ENCODE measurements at regions not wholly inside any gene's neighbourhood (a gene's known extent, or its start where the extent isn't known, plus 50 kb on each side); places are given as distances from the start of the nearest gene placed in this dataset.

DNA sequence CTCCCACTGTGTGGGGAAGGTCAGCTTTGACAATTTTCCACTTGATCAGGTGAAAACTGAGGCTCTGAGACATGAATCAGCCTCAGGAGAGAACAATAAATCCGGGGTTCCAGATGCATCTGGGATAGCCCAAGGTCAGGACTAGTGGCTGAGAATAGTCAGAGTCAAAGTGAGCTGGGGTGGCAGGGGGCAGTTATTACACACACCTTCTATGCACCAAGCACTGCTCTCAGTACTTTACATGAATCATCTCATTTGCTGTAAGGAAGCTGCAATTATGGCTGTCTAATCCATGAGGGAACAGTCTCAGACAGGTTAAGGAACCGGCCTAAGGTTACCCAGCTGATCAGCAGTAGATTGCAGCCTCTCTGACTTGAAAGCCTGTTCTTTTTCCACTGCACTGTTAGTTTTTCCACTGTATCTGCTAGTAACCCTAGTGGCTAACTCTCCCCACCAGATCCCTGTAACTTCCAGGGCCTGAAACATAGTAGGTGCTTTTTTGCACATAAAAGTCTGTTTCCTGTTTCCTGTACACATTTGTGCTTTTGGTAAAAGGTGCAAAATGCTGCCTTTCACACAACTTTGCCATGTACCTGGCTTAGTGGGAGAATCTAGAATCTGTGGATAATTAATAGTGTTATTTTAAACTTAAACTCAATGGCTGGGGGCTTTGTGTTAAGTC is 125.9 kb downstream of the EMX2 start:
- Histone ChIP-seq H3K4ac (ENCODE audit: low read depth in 1 of 2, low read length in 2 of 2) (no peak overlapping the region), H3K79me1 (replicated peaks; ENCODE audit: low read length, poor library complexity, severe bottlenecking) (no peaks in the 10 kb centered on the region), H3K4me2 (ENCODE audit: low read length, poor library complexity, severe bottlenecking) (no peak overlapping the region), H2BK15ac (ENCODE audit: low read depth, poor library complexity, severe bottlenecking) (no peak overlapping the region), H2BK12ac (ENCODE audit: low read length in 2 of 2) (no peak overlapping the region), H3K36me3 (ENCODE audit: control insufficient read depth in 1 of 2, insufficient read depth in 2 of 2, low read depth in 1 of 2, low read length in 2 of 2) (no peaks in the 10 kb centered on the region), H3K23ac (ENCODE audit: low read length in 2 of 2) (no peak overlapping the region), H2AFZ (ENCODE audit: low read depth, low read length) (no peak overlapping the region), H3K9ac (ENCODE audit: low read length) (no peak overlapping the region), H3K4me1 (ENCODE audit: control insufficient read depth, insufficient read depth, low read depth, low read length) (no peaks in the 10 kb centered on the region), H2AK5ac (ENCODE audit: low read length, severe bottlenecking) (no peak overlapping the region), H3K4me3 (ENCODE audit: insufficient read depth in 1 of 2, low read depth in 1 of 2, low read length in 2 of 2) (no peak overlapping the region), H3K18ac (ENCODE audit: low read depth in 1 of 2, low read length in 2 of 2) (no peak overlapping the region), H3K27ac (ENCODE audit: low read length, poor library complexity, severe bottlenecking) (no peak overlapping the region), H3K14ac (ENCODE audit: low read length in 2 of 2) (no peak overlapping the region), H2BK5ac (ENCODE audit: low read depth, low read length, poor library complexity, severe bottlenecking) (no peak overlapping the region), H4K8ac (ENCODE audit: low read length) (no peak overlapping the region), H3K9me3 (ENCODE audit: control insufficient read depth, low read length) (no peaks in the 10 kb centered on the region), H2BK120ac (ENCODE audit: low read depth, low read length) (no peak overlapping the region), H4K91ac (ENCODE audit: low read length) (no peak overlapping the region), H3K27me3 (ENCODE audit: control insufficient read depth in 1 of 2, insufficient read depth in 1 of 2, low read length in 2 of 2) (peaks cover 0 to 3% of the 10 kb centered on the region in 2 experiments)
- no peak for DNase-seq
- WGBS = 55% methylated on average over 2 of the region's 2 CpGs

DNA sequence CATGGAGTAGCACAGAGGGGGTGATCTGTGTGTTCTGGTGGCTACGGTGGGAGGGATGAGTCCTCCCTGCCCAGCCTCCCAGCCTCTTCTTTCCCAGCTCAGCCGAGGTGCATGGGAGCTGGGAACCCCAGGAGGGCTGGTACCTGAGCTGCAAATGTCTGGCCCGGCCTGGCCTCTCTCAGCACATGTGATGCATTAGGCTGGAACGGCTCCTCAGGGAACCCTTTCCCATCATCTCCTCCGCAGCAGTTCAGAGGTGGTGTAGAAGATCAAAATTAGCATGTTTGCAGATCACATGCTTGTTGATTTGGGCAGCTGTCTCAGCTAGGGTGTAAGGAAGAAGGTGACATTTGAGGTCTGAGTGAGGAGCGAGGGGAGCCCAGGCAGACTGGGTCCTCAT is 126.6 kb downstream of the EMX2 start:
- H3K79me1 ChIP-seq (replicated peaks; ENCODE audit: low read length, poor library complexity, severe bottlenecking) = no peaks in the 10 kb centered on the region
- no peak overlapping the region for H4K91ac ChIP-seq (ENCODE audit: low read length)
- no peak overlapping the region for H3K4ac ChIP-seq (ENCODE audit: low read depth in 1 of 2, low read length in 2 of 2)
- no peak overlapping the region for H3K4me3 ChIP-seq (ENCODE audit: insufficient read depth in 1 of 2, low read depth in 1 of 2, low read length in 2 of 2)
- H3K4me1 ChIP-seq (ENCODE audit: control insufficient read depth, insufficient read depth, low read depth, low read length) = no peaks in the 10 kb centered on the region
- no peak overlapping the region for H3K23ac ChIP-seq (ENCODE audit: low read length in 2 of 2)
- H2BK120ac ChIP-seq (ENCODE audit: low read depth, low read length) = no peak overlapping the region
- no peaks in the 10 kb centered on the region for H3K36me3 ChIP-seq (ENCODE audit: control insufficient read depth in 1 of 2, insufficient read depth in 2 of 2, low read depth in 1 of 2, low read length in 2 of 2)
- H3K4me2 ChIP-seq (ENCODE audit: low read length, poor library complexity, severe bottlenecking) = no peak overlapping the region
- H4K8ac ChIP-seq (ENCODE audit: low read length) = no peak overlapping the region
- H3K27me3 ChIP-seq (ENCODE audit: control insufficient read depth in 1 of 2, insufficient read depth in 1 of 2, low read length in 2 of 2) = peaks cover 0 to 3% of the 10 kb centered on the region in 2 experiments
- H3K18ac ChIP-seq (ENCODE audit: low read depth in 1 of 2, low read length in 2 of 2) = no peak overlapping the region
- no peak overlapping the region for H2BK12ac ChIP-seq (ENCODE audit: low read length in 2 of 2)
- no peak for DNase-seq
- 93% methylated on average over 5 of the region's 6 CpGs for WGBS
- no peak overlapping the region for H3K9ac ChIP-seq (ENCODE audit: low read length)
- no peak overlapping the region for H2AK5ac ChIP-seq (ENCODE audit: low read length, severe bottlenecking)
- no peaks in the 10 kb centered on the region for H3K9me3 ChIP-seq (ENCODE audit: control insufficient read depth, low read length)
- H2BK5ac ChIP-seq (ENCODE audit: low read depth, low read length, poor library complexity, severe bottlenecking) = no peak overlapping the region
- no peak overlapping the region for H3K27ac ChIP-seq (ENCODE audit: low read length, poor library complexity, severe bottlenecking)
- no peak overlapping the region for H2AFZ ChIP-seq (ENCODE audit: low read depth, low read length)
- H3K14ac ChIP-seq (ENCODE audit: low read length in 2 of 2) = no peak overlapping the region
- no peak overlapping the region for H2BK15ac ChIP-seq (ENCODE audit: low read depth, poor library complexity, severe bottlenecking)

GRCh38 chr10:117670116-117670904 is 127.8 kb downstream of the EMX2 start:
- Histone ChIP-seq H3K4me1 (ENCODE audit: control insufficient read depth, insufficient read depth, low read depth, low read length) (no peaks in the 10 kb centered on the region), H4K8ac (ENCODE audit: low read length) (no peak overlapping the region), H4K91ac (ENCODE audit: low read length) (no peak overlapping the region), H3K4me3 (ENCODE audit: insufficient read depth in 1 of 2, low read depth in 1 of 2, low read length in 2 of 2) (no peak overlapping the region), H3K14ac (ENCODE audit: low read length in 2 of 2) (no peak overlapping the region), H3K36me3 (ENCODE audit: control insufficient read depth in 1 of 2, insufficient read depth in 2 of 2, low read depth in 1 of 2, low read length in 2 of 2) (no peaks in the 10 kb centered on the region), H2AFZ (ENCODE audit: low read depth, low read length) (no peak overlapping the region), H2BK5ac (ENCODE audit: low read depth, low read length, poor library complexity, severe bottlenecking) (no peak overlapping the region), H2AK5ac (ENCODE audit: low read length, severe bottlenecking) (no peak overlapping the region), H3K9ac (ENCODE audit: low read length) (no peak overlapping the region), H3K23ac (ENCODE audit: low read length in 2 of 2) (no peak overlapping the region), H3K27ac (ENCODE audit: low read length, poor library complexity, severe bottlenecking) (no peak overlapping the region), H3K4me2 (ENCODE audit: low read length, poor library complexity, severe bottlenecking) (no peak overlapping the region), H2BK120ac (ENCODE audit: low read depth, low read length) (no peak overlapping the region), H2BK15ac (ENCODE audit: low read depth, poor library complexity, severe bottlenecking) (no peak overlapping the region), H3K9me3 (ENCODE audit: control insufficient read depth, low read length) (no peaks in the 10 kb centered on the region), H3K4ac (ENCODE audit: low read depth in 1 of 2, low read length in 2 of 2) (no peak overlapping the region), H3K27me3 (ENCODE audit: control insufficient read depth in 1 of 2, insufficient read depth in 1 of 2, low read length in 2 of 2) (peaks cover 0 to 1% of the 10 kb centered on the region in 2 experiments), H2BK12ac (ENCODE audit: low read length in 2 of 2) (no peak overlapping the region), H3K18ac (ENCODE audit: low read depth in 1 of 2, low read length in 2 of 2) (no peak overlapping the region), H3K79me1 (replicated peaks; ENCODE audit: low read length, poor library complexity, severe bottlenecking) (no peaks in the 10 kb centered on the region)
- DNase-seq = no peak
- 90% methylated on average over 7 of the region's 7 CpGs for WGBS

- no peaks in the 10 kb centered on the region for H3K27me3 ChIP-seq (ENCODE audit: control insufficient read depth in 1 of 2, insufficient read depth in 1 of 2, low read length in 2 of 2)
- no peak overlapping the region for H3K4me3 ChIP-seq (ENCODE audit: insufficient read depth in 1 of 2, low read depth in 1 of 2, low read length in 2 of 2)
- no peak overlapping the region for H3K18ac ChIP-seq (ENCODE audit: low read depth in 1 of 2, low read length in 2 of 2)
- no peak overlapping the region for H3K9ac ChIP-seq (ENCODE audit: low read length)
- no peak for DNase-seq
- H3K23ac ChIP-seq (ENCODE audit: low read length in 2 of 2) = peak overlapping the region in 1 of 2 experiments; percentile 25
- no peak overlapping the region for H2BK15ac ChIP-seq (ENCODE audit: low read depth, poor library complexity, severe bottlenecking)
- H3K4me1 ChIP-seq (ENCODE audit: control insufficient read depth, insufficient read depth, low read depth, low read length) = no peaks in the 10 kb centered on the region
- no peak overlapping the region for H2AK5ac ChIP-seq (ENCODE audit: low read length, severe bottlenecking)
- H3K9me3 ChIP-seq (ENCODE audit: control insufficient read depth, low read length) = no peaks in the 10 kb centered on the region
- H3K4ac ChIP-seq (ENCODE audit: low read depth in 1 of 2, low read length in 2 of 2) = no peak overlapping the region
- 43% methylated on average over 7 of the region's 8 CpGs for WGBS
- no peak overlapping the region for H3K14ac ChIP-seq (ENCODE audit: low read length in 2 of 2)
- H3K27ac ChIP-seq (ENCODE audit: low read length, poor library complexity, severe bottlenecking) = no peak overlapping the region
- no peak overlapping the region for H2BK5ac ChIP-seq (ENCODE audit: low read depth, low read length, poor library complexity, severe bottlenecking)
- no peak overlapping the region for H4K8ac ChIP-seq (ENCODE audit: low read length)
- no peaks in the 10 kb centered on the region for H3K79me1 ChIP-seq (replicated peaks; ENCODE audit: low read length, poor library complexity, severe bottlenecking)
- no peak overlapping the region for H3K4me2 ChIP-seq (ENCODE audit: low read length, poor library complexity, severe bottlenecking)
- H2BK120ac ChIP-seq (ENCODE audit: low read depth, low read length) = no peak overlapping the region
- no peak overlapping the region for H2BK12ac ChIP-seq (ENCODE audit: low read length in 2 of 2)
- H3K36me3 ChIP-seq (ENCODE audit: control insufficient read depth in 1 of 2, insufficient read depth in 2 of 2, low read depth in 1 of 2, low read length in 2 of 2) = no peaks in the 10 kb centered on the region
- no peak overlapping the region for H2AFZ ChIP-seq (ENCODE audit: low read depth, low read length)
- no peak overlapping the region for H4K91ac ChIP-seq (ENCODE audit: low read length)
Observed at GRCh38 chr10:117673230-117674010, 130.9 kb downstream of the EMX2 start.
